Sigmoid colon (tissue), 6 donors: ENCODE measurements at regions not wholly inside any gene's neighbourhood (a gene's known extent, or its start where the extent isn't known, plus 50 kb on each side); places are given as distances from the start of the nearest gene placed in this dataset.

Experiments used
- DNase-seq: peaks from one replicate; pipeline ENCODE4 v3.0.0-alpha.2; 2019
- H3K27ac ChIP-seq, 4 donors: fragments of 200-600 bp; sonication (generic); one replicate each; pipeline ENCODE4 v1.5.1; 2016 to 2019; ENCODE audit warnings: mild to moderate bottlenecking in 1 of 4
- H3K27me3 ChIP-seq, 3 donors: fragments of 200-600 bp; sonication (generic); one replicate each; pipeline ENCODE4 v1.5.1; 2019; ENCODE audit warnings: mild to moderate bottlenecking in 1 of 3
- H3K36me3 ChIP-seq, 4 donors: fragments of 200-600 bp; sonication (generic); one replicate each; pipeline ENCODE4 v1.5.1; 2016 to 2019
- H3K4me1 ChIP-seq, 4 donors: fragments of 200-600 bp; sonication (generic); one replicate each; pipeline ENCODE4 v1.5.1; 2017 to 2019
- H3K4me3 ChIP-seq, 4 donors: fragments of 200-600 bp; sonication (generic); one replicate each; pipeline ENCODE4 v1.5.1; 2017 to 2019; ENCODE audit warnings: mild to moderate bottlenecking in 2 of 4, moderate library complexity in 1 of 4
- H3K9me3 ChIP-seq, 4 donors: fragments of 200-600 bp in 3 of 4; sonication (generic) in 3 of 4; one replicate each; pipeline versions ENCODE4 v1.5.1 to v1.6.1; 2013 to 2019
- EP300 ChIP-seq, 4 donors: sonication (generic); formaldehyde crosslinking; IDR thresholded peaks; one replicate each; pipeline ENCODE4 v1.6.1; 2017; ENCODE audit warnings: antibody characterized with exemption in 4 of 4
- POLR2A ChIP-seq, 2 donors: fragments of 450-650 bp; IDR thresholded peaks; one replicate each; pipeline ENCODE4 v1.6.1; 2016; ENCODE audit warnings: antibody characterized with exemption in 2 of 2, mild to moderate bottlenecking in 2 of 2, moderate library complexity in 2 of 2
- POLR2AphosphoS5 ChIP-seq, 4 donors: sonication (generic); formaldehyde crosslinking; IDR thresholded peaks; one replicate each; pipeline ENCODE4 v1.6.1; 2017; ENCODE audit warnings: antibody characterized with exemption in 4 of 4
- WGBS, 2 donors: extraction: QIAGEN DNeasy Blood & Tissue Kit; methylation state at CpG; one replicate each; pipeline ENCODE4 v1.1.7; 2013; 5-methylcytosine and 5-hydroxymethylcytosine counted together
- intact Hi-C: fragments of 100-400 bp; cut with DNase I; formaldehyde crosslinking; loops from one replicate; pipeline ENCODE4 v1.15.1; 2023
- TF ChIP-seq, protein P1 (sequence below), 4 experiments: fragments of 450-650 bp in 3 of 4; fragments of 200-600 bp in 1 of 4; IDR thresholded peaks; one replicate each; pipeline ENCODE4 v1.5.1; 2016 to 2019; ENCODE audit warnings: antibody characterized with exemption in 4 of 4, mild to moderate bottlenecking in 3 of 4, moderate library complexity in 2 of 4
- donor health status: healthy with polysubstance abuse.
- donor health status: healthy.

DNA sequence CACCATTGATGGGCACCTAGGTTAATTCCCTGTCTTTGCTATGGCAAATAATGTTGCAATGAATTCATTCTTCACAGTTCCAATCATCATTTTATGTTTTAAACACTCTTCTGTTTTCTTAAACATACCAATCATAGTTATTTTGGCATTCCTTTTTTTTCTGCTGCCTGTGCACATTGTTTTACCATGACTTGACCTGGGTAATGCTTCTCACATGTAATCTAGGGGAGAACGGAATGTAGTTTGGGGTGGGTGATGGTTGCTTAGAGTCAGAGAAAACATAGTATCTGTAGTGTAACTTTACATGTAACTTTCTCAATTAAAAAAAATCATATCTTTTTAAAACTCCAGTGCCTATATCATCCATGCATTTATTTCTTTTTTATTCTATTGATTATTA lies 1945.3 kb upstream of the RAG2 start:
- no peak for DNase-seq
- H3K36me3 ChIP-seq, result no peaks in the 10 kb centered on the region
- 91 to 95% methylated on average over 1 of the region's 1 CpG for WGBS, 2 donors
- TF ChIP-seq POLR2AphosphoS5 (IDR thresholded peaks at IDR 0.05) (no peak), POLR2A (IDR thresholded peaks at IDR 0.05) (no peak), EP300 (IDR thresholded peaks at IDR 0.05) (no peak)
- TF ChIP-seq, protein P1, sequence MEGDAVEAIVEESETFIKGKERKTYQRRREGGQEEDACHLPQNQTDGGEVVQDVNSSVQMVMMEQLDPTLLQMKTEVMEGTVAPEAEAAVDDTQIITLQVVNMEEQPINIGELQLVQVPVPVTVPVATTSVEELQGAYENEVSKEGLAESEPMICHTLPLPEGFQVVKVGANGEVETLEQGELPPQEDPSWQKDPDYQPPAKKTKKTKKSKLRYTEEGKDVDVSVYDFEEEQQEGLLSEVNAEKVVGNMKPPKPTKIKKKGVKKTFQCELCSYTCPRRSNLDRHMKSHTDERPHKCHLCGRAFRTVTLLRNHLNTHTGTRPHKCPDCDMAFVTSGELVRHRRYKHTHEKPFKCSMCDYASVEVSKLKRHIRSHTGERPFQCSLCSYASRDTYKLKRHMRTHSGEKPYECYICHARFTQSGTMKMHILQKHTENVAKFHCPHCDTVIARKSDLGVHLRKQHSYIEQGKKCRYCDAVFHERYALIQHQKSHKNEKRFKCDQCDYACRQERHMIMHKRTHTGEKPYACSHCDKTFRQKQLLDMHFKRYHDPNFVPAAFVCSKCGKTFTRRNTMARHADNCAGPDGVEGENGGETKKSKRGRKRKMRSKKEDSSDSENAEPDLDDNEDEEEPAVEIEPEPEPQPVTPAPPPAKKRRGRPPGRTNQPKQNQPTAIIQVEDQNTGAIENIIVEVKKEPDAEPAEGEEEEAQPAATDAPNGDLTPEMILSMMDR (IDR thresholded peaks at IDR 0.05), result no peak
- no peaks in the 10 kb centered on the region for H3K27me3 ChIP-seq
- H3K4me1 ChIP-seq, result no peaks in the 10 kb centered on the region
- no peaks in the 10 kb centered on the region for H3K9me3 ChIP-seq
- intact Hi-C loops, result no loop called here
- no peak overlapping the region for H3K27ac ChIP-seq
- no peak overlapping the region for H3K4me3 ChIP-seq

DNA sequence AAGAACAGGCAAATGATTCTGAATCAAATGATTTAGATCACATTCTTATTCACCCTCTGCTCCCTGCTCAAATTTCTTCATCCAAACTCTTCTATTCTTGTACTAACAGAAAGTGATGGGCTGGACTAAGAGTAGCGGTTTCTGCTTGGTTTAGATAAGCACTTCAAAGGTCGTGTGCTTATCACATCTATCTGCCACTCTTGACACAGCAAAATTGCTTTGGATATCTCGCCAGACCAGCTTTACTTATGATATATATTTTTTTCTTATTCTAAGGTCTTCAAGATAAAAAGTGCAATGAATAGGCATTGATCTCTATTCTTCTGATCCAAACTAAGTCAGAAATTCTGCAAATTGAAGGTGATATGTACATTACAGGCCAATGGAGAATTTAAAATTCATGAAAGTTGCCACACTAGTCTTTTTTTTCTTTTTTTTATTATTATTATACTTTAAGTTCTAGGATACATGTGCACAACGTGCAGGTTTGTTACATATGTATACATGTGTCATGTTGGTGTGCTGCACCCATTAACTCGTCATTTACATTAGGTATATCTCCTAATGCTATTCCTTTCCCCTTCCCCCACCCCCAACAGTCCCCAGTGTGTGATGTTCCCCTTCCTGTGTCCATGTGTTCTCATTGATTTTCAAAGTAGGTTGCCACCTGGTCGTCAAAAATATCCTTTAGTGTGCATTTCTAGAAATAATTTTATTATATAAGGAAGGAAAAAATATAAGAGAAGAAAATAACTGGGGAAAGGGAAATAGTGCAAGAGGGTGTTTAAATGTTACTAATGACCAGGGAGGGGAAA lies 1941.0 kb upstream of the RAG2 start:
- H3K36me3 ChIP-seq, result no peaks in the 10 kb centered on the region
- H3K4me3 ChIP-seq, result no peak overlapping the region
- DNase-seq, result no peak
- no peaks in the 10 kb centered on the region for H3K27me3 ChIP-seq
- H3K9me3 ChIP-seq, result peaks cover 0 to 5% (median 0%) of the 10 kb centered on the region in 4 donors
- intact Hi-C loops, result no loop called here
- 41 to 46% methylated on average over 6 of the region's 6 CpGs for WGBS, 2 donors
- H3K27ac ChIP-seq, result no peak overlapping the region
- TF ChIP-seq EP300 (IDR thresholded peaks at IDR 0.05) (no peak), POLR2AphosphoS5 (IDR thresholded peaks at IDR 0.05) (no peak), POLR2A (IDR thresholded peaks at IDR 0.05) (no peak)
- TF ChIP-seq, protein P1 (IDR thresholded peaks at IDR 0.05), result no peak
- H3K4me1 ChIP-seq, result no peaks in the 10 kb centered on the region

DNA sequence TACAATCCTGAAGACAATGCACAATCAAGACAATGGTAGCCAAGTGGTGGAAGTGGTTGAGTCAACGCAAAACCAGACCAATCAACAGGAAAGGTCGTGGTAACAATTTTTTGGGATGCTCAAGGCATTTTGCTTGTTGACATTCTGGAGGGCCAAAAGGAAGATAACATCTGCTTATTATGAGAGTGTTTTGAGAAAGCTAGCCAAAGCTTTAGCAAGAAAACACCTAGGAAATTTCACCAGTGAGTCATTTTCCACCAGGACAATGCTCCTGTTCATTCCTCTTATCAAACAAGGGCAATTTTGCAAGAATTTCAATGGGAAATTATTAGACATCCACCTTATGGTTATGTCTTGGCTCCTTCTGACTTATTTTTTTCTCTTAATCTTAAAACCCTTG lies 1932.2 kb upstream of the RAG2 start:
- intact Hi-C loops, result no loop called here
- no peak for DNase-seq
- H3K27ac ChIP-seq, result no peak overlapping the region
- H3K36me3 ChIP-seq, result no peaks in the 10 kb centered on the region
- 63 to 78% methylated on average over 2 of the region's 2 CpGs for WGBS, 2 donors
- H3K9me3 ChIP-seq, result peaks cover 0 to under 1% (median 0%) of the 10 kb centered on the region in 4 donors
- H3K4me3 ChIP-seq, result no peak overlapping the region
- TF ChIP-seq POLR2A (IDR thresholded peaks at IDR 0.05) (no peak), POLR2AphosphoS5 (IDR thresholded peaks at IDR 0.05) (no peak), EP300 (IDR thresholded peaks at IDR 0.05) (no peak)
- TF ChIP-seq, protein P1 (IDR thresholded peaks at IDR 0.05), result no peak
- H3K4me1 ChIP-seq, result no peaks in the 10 kb centered on the region
- H3K27me3 ChIP-seq, result no peaks in the 10 kb centered on the region

DNA sequence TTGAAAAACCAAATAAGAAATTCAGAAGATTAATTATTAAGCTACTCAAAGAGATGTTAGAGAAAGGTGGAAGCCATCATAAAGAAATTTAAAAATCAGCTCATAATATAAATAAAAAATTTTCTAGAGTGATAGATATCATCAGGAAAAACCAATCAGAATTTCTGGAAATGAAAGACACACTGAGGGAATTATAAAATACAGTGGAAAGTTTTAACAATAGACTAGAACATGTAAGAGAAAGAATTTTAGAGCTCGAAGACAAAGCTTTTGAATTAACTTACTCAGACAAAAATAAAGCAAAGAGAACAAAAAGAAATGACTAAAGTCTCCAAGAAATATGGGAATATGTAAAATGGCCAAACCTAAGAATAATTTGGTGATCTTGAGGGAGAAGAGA lies 1926.9 kb upstream of the RAG2 start:
- DNase-seq, result no peak
- H3K9me3 ChIP-seq, result peaks cover 0 to 5% (median 0%) of the 10 kb centered on the region in 4 donors
- intact Hi-C loops, result no loop called here
- 57 to 67% methylated on average over 1 of the region's 1 CpG for WGBS, 2 donors
- no peaks in the 10 kb centered on the region for H3K4me1 ChIP-seq
- no peak overlapping the region for H3K4me3 ChIP-seq
- no peak overlapping the region for H3K27ac ChIP-seq
- H3K36me3 ChIP-seq, result no peaks in the 10 kb centered on the region
- H3K27me3 ChIP-seq, result no peaks in the 10 kb centered on the region
- no peak for TF ChIP-seq POLR2AphosphoS5 (IDR thresholded peaks at IDR 0.05)
- TF ChIP-seq, protein P1 (IDR thresholded peaks at IDR 0.05), result no peak
- TF ChIP-seq EP300 (IDR thresholded peaks at IDR 0.05), result no peak
- no peak for TF ChIP-seq POLR2A (IDR thresholded peaks at IDR 0.05)
